Adrenal gland (tissue), 9 donors: ENCODE measurements at regions not wholly inside any gene's neighbourhood (a gene's known extent, or its start where the extent isn't known, plus 50 kb on each side); places are given as distances from the start of the nearest gene placed in this dataset.
A peak's percentile ranks its signal among the peaks of the same experiment; 100 is the strongest.

Experiments
- DNase-seq, 7 donors: peaks; one replicate each; pipeline ENCODE4 v3.0.0-alpha.2; 2019 to 2020
- H3K27ac ChIP-seq, 5 donors: fragments of 200-600 bp; sonication (generic) in 4 of 5; 1 replicate in 3 of 5; 2 replicates in 2 of 5; pipeline versions ENCODE4 v1.5.1 to v1.8.0; 2016 to 2020; ENCODE audit warnings: mild to moderate bottlenecking in 1 of 5
- H3K27me3 ChIP-seq: fragments of 200-600 bp; 2 replicates; pipeline ENCODE4 v1.8.0; 2021
- H3K36me3 ChIP-seq, 2 donors: fragments of 200-600 bp; replicated peaks in 1 of 2; 1 replicate in 1 of 2; 2 replicates in 1 of 2; pipeline versions ENCODE4 v1.5.1 to v1.8.0; 2018 to 2022
- H3K4me1 ChIP-seq, 2 donors: fragments of 200-600 bp; replicated peaks in 1 of 2; 1 replicate in 1 of 2; 2 replicates in 1 of 2; pipeline versions ENCODE4 v1.5.1 to v1.8.0; 2018 to 2021
- H3K4me3 ChIP-seq, 4 donors: fragments of 200-600 bp; sonication (generic) in 3 of 4; one replicate each; pipeline ENCODE4 v1.5.1; 2016 to 2018
- H3K9me3 ChIP-seq, 3 donors: fragments of 200-600 bp; sonication (generic) in 1 of 3; replicated peaks in 1 of 3; 1 replicate in 2 of 3; 2 replicates in 1 of 3; pipeline versions ENCODE4 v1.5.1 to v1.8.0; 2016 to 2021
- CTCF ChIP-seq, 6 experiments: fragments of 450-650 bp in 4 of 6; fragments of 200-600 bp in 2 of 6; sonication (generic) in 1 of 6; IDR thresholded peaks; 1 replicate in 5 of 6; 2 replicates in 1 of 6; pipeline versions ENCODE4 v1.5.1 to v1.8.0; 2016 to 2021; ENCODE audit warnings: antibody characterized with exemption in 6 of 6, mild to moderate bottlenecking in 2 of 6, moderate library complexity in 1 of 6
- POLR2A ChIP-seq, 2 donors: fragments of 450-650 bp; IDR thresholded peaks; one replicate each; pipeline ENCODE4 v1.6.1; 2017; ENCODE audit warnings: antibody characterized with exemption in 2 of 2, mild to moderate bottlenecking in 2 of 2, moderate library complexity in 1 of 2
- WGBS, 4 donors: extraction: QIAGEN DNeasy Blood & Tissue Kit in 2 of 4; methylation state at CpG; one replicate each; pipeline versions ENCODE4 v1.1.5 to v1.1.7; 2013 to 2017; 5-methylcytosine and 5-hydroxymethylcytosine counted together
- intact Hi-C, 2 donors: fragments of 100-400 bp; cut with DNase I; formaldehyde crosslinking; loops; one replicate each; pipeline versions ENCODE4 v1.14.1 to v1.15.0; 2022 to 2023
- small RNA-seq, 2 donors: library from RNA; depleted of rRNA; stranded (forward); fragments of <200 nt; gene quantifications; one replicate each; pipeline ENCODE3, GENCODE V24; 2016
- donor health status: healthy with polysubstance abuse.
- donor health status: Bipolar disorder and iron deficiency.
- donor health status: DM: yes; HTN: yes; CAD: no.
- donor health status: DM: no; HTN: no; CAD: no.
- donor health status: DM: no; HTN: no; CAD: no.

- Histone ChIP-seq H3K27me3 (no peaks in the 10 kb centered on the region), H3K4me3 (peak overlapping the region in 1 of 4 donors; percentile 17), H3K4me1 (peaks cover 24 to 25% of the 10 kb centered on the region in 2 donors), H3K9me3 (no peaks in the 10 kb centered on the region), H3K27ac (peak overlapping the region in 4 of 5 donors; percentile 22 to 85 (median 76)), H3K36me3 (no peaks in the 10 kb centered on the region)
- WGBS, 4 donors, result 36 to 45% (median 40%) methylated on average over 4 of the region's 4 CpGs
- TF ChIP-seq POLR2A (IDR thresholded peaks at IDR 0.05), result no peak
- peak in 5 of 7 donors; percentile 30 to 49 (median 39) for DNase-seq
- intact Hi-C loops, result no loop called here
Observed at GRCh38 chr9:86406366-86406765, 52.2 kb upstream of the TUT7 start.

GRCh38 chr9:86405926-86406325 is 51.7 kb upstream of the TUT7 start:
- 10 to 19% (median 15%) methylated on average over 4 of the region's 4 CpGs for WGBS, 4 donors
- intact Hi-C loops, result no loop called here
- TF ChIP-seq CTCF (IDR thresholded peaks at IDR 0.05) (no peak), POLR2A (IDR thresholded peaks at IDR 0.05) (peak in 1 of 2 donors; percentile 48)
- peaks cover 24 to 25% of the 10 kb centered on the region in 2 donors for H3K4me1 ChIP-seq
- H3K9me3 ChIP-seq, result no peaks in the 10 kb centered on the region
- peak; percentile 50 to 72 (median 59) for DNase-seq
- H3K27me3 ChIP-seq, result no peaks in the 10 kb centered on the region
- peak overlapping the region in 4 of 5 donors; percentile 22 to 85 (median 76) for H3K27ac ChIP-seq
- H3K4me3 ChIP-seq, result peak overlapping the region in 1 of 4 donors; percentile 17
- no peaks in the 10 kb centered on the region for H3K36me3 ChIP-seq

- WGBS, 4 donors, result 68 to 73% (median 70%) methylated on average over 2 of the region's 2 CpGs
- peaks cover 24 to 25% of the 10 kb centered on the region in 2 donors for H3K4me1 ChIP-seq
- H3K27ac ChIP-seq, result peak overlapping the region in 1 of 5 donors; percentile 71
- intact Hi-C loops, result no loop called here
- no peak for DNase-seq
- no peaks in the 10 kb centered on the region for H3K27me3 ChIP-seq
- no peaks in the 10 kb centered on the region for H3K36me3 ChIP-seq
- H3K4me3 ChIP-seq, result no peak overlapping the region
- TF ChIP-seq CTCF (IDR thresholded peaks at IDR 0.05), result no peak
- no peak for TF ChIP-seq POLR2A (IDR thresholded peaks at IDR 0.05)
- no peaks in the 10 kb centered on the region for H3K9me3 ChIP-seq
Observed at GRCh38 chr9:86405086-86405491, 50.9 kb upstream of the TUT7 start.

Small RNA genes in the stretch of these regions (small RNA-seq; reads per million reads assigned to genes)
- gene AL158828.1, result 0 reads per million in 2 donors
- gene RNU2-36P, result 0.58 to 2.0 reads per million in 2 donors
